Kidney epithelial cell (primary cell): ENCODE measurements at regions not wholly inside any gene's neighbourhood (a gene's known extent, or its start where the extent isn't known, plus 50 kb on each side); places are given as distances from the start of the nearest gene placed in this dataset.

Source experiments
- DNase-seq: peaks from one replicate; pipeline ENCODE4 v3.0.0-alpha.2; 2010; ENCODE audit warnings: low read depth
- H3K27me3 ChIP-seq: 2 replicates; pipeline ENCODE4 v1.6.0; 2011; ENCODE audit warnings: low read length; ENCODE audit not compliant: control insufficient read depth, insufficient read depth
- H3K36me3 ChIP-seq: 2 replicates; pipeline ENCODE4 v1.5.1; 2011; ENCODE audit warnings: low read length; ENCODE audit not compliant: control insufficient read depth, insufficient read depth
- H3K4me3 ChIP-seq: 2 replicates; pipeline ENCODE4 v1.5.1; 2011; ENCODE audit warnings: low read depth, mild to moderate bottlenecking, control low read depth, low read length
- CTCF ChIP-seq: IDR thresholded peaks from 2 replicates; pipeline ENCODE4 v1.5.1; 2011; ENCODE audit warnings: mild to moderate bottlenecking, moderate library complexity, low read length, control low read depth, inconsistent platforms; ENCODE audit not compliant: insufficient read depth, poor library complexity, severe bottlenecking

GRCh38 chr21:15496911-15497310 lies 232.9 kb upstream of the USP25 start:
- no peaks in the 10 kb centered on the region for H3K27me3 ChIP-seq
- no peaks in the 10 kb centered on the region for H3K36me3 ChIP-seq
- no peak for TF ChIP-seq CTCF
- H3K4me3 ChIP-seq, result no peak overlapping the region
- no peak for DNase-seq

GRCh38 chr21:15498455-15498854 lies 231.3 kb upstream of the USP25 start:
- Histone ChIP-seq H3K4me3 (no peak overlapping the region), H3K27me3 (no peaks in the 10 kb centered on the region), H3K36me3 (no peaks in the 10 kb centered on the region)
- DNase-seq, result no peak
- TF ChIP-seq CTCF, result no peak

GRCh38 chr21:15506086-15506485 lies 223.7 kb upstream of the USP25 start:
- DNase-seq, result no peak
- TF ChIP-seq CTCF, result no peak
- Histone ChIP-seq H3K27me3 (no peaks in the 10 kb centered on the region), H3K36me3 (no peaks in the 10 kb centered on the region), H3K4me3 (no peak overlapping the region)

GRCh38 chr21:15508554-15508953 lies 221.2 kb upstream of the USP25 start:
- no peaks in the 10 kb centered on the region for H3K27me3 ChIP-seq
- no peak for TF ChIP-seq CTCF
- H3K4me3 ChIP-seq, result no peak overlapping the region
- no peak for DNase-seq
- H3K36me3 ChIP-seq, result no peaks in the 10 kb centered on the region

GRCh38 chr21:15514073-15514946 lies 215.5 kb upstream of the USP25 start:
- H3K4me3 ChIP-seq, result no peak overlapping the region
- H3K27me3 ChIP-seq, result no peaks in the 10 kb centered on the region
- TF ChIP-seq CTCF, result no peak
- DNase-seq, result no peak
- no peaks in the 10 kb centered on the region for H3K36me3 ChIP-seq

- H3K36me3 ChIP-seq, result no peaks in the 10 kb centered on the region
- no peak for DNase-seq
- H3K27me3 ChIP-seq, result no peaks in the 10 kb centered on the region
- no peak overlapping the region for H3K4me3 ChIP-seq
- TF ChIP-seq CTCF, result no peak
These were observed 213.9 kb upstream of the USP25 start for GRCh38 chr21:15515908-15516307.
